ENCODE measurements at regions not wholly inside any gene's neighbourhood (a gene's known extent, or its start where the extent isn't known, plus 50 kb on each side); places are given as distances from the start of the nearest gene placed in this dataset.
"Not testable (repeated sequence)": the region's sequence is repeated elsewhere in the genome, so short reads cannot be mapped to it uniquely, and the experiment has no call there.

DNA sequence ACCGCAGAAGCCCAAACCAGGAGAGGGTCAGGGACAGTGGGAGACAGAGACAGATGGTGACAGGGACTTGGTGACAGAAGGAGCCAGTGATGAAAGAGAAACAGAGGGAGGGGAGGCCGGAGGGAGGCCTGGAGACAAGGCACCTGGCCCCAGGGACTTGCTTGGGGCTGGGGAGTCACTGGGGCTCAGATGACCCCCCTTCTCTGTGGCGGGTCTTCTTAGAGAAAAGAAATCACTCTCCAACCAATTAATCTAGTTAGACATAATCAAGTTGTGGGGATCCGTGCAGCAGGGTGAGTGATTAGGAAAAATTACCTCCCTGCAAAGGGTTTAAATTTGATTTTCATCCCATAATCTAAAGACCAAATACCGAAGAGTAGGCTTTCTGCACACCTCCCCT, 519.8 kb downstream of the PTPRU start:
- Histone ChIP-seq H3K9me3 (ENCODE audit: insufficient read depth, low read depth, low read length) (no peaks in the 10 kb centered on the region), H3K9ac (ENCODE audit: low read depth, low read length, poor library complexity, severe bottlenecking) (no peak overlapping the region), H3K9me2 (replicated peaks; ENCODE audit: low read depth, low read length) (no peaks in the 10 kb centered on the region), H3K4me2 (ENCODE audit: low read depth, low read length, poor library complexity, severe bottlenecking) (no peak overlapping the region), H2AFZ (ENCODE audit: low read length) (no peak overlapping the region), H4K20me1 (ENCODE audit: insufficient read depth, low read length, poor library complexity, severe bottlenecking) (no peaks in the 10 kb centered on the region), H3K4me1 (ENCODE audit: insufficient read depth, low read length, poor library complexity, severe bottlenecking) (no peaks in the 10 kb centered on the region), H3K4me3 (ENCODE audit: low read length, poor library complexity, severe bottlenecking) (no peak overlapping the region), H3K79me2 (ENCODE audit: insufficient read depth, low read length) (no peaks in the 10 kb centered on the region), H3K36me3 (ENCODE audit: insufficient read depth, low read length) (no peaks in the 10 kb centered on the region), H3F3A (ENCODE audit: low read depth) (no peaks in the 10 kb centered on the region), H3K27me3 (ENCODE audit: insufficient read depth, low read length, poor library complexity, severe bottlenecking) (no peaks in the 10 kb centered on the region)
- TF ChIP-seq CTCF (conservative IDR thresholded peaks at IDR 0.05; ENCODE audit: low read length) (no peak), EZH2phosphoT487 (IDR thresholded peaks at IDR 0.05; ENCODE audit: borderline replicate concordance) (no peak)

DNA sequence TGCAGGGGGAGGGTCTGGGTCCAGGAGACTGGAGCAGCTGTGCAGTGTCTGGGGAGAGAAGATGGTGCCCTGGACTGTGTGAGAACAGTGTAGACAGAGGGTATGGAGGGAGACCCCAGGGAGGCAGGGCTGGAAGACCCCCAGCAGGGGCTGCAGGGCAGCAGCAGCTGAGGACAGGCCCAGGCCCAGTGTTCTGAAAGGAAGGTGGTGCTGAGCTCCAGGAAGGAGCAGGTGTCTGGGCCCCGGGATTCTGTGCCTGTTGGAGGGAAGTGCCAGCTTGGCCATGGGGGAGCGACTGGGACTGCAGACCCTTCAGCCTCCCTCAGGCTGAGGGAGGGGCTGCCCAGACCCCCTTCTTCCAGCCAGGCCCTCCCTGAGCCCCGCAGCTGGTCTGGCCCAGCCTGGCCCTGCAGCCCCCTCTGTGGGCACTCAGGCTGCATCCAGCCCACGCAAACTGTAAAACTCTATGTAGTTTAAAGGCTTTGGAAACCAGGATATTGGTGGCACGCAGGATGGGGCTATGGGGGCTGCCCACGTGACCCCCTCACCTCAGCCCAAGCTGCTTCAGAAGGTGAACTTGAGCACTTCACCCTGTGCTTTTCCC, 519.2 kb downstream of the PTPRU start:
- H3K27me3 ChIP-seq (ENCODE audit: insufficient read depth, low read length, poor library complexity, severe bottlenecking); H4K20me1 ChIP-seq (ENCODE audit: insufficient read depth, low read length, poor library complexity, severe bottlenecking); H3K36me3 ChIP-seq (ENCODE audit: insufficient read depth, low read length); H3K4me3 ChIP-seq (ENCODE audit: low read length, poor library complexity, severe bottlenecking); H3K4me1 ChIP-seq (ENCODE audit: insufficient read depth, low read length, poor library complexity, severe bottlenecking); H3K4me2 ChIP-seq (ENCODE audit: low read depth, low read length, poor library complexity, severe bottlenecking); H3K9me2 ChIP-seq (replicated peaks; ENCODE audit: low read depth, low read length); H3K9me3 ChIP-seq (ENCODE audit: insufficient read depth, low read depth, low read length); H3K9ac ChIP-seq (ENCODE audit: low read depth, low read length, poor library complexity, severe bottlenecking); H3K79me2 ChIP-seq (ENCODE audit: insufficient read depth, low read length); H3F3A ChIP-seq (ENCODE audit: low read depth); H2AFZ ChIP-seq (ENCODE audit: low read length): not testable (repeated sequence)

DNA sequence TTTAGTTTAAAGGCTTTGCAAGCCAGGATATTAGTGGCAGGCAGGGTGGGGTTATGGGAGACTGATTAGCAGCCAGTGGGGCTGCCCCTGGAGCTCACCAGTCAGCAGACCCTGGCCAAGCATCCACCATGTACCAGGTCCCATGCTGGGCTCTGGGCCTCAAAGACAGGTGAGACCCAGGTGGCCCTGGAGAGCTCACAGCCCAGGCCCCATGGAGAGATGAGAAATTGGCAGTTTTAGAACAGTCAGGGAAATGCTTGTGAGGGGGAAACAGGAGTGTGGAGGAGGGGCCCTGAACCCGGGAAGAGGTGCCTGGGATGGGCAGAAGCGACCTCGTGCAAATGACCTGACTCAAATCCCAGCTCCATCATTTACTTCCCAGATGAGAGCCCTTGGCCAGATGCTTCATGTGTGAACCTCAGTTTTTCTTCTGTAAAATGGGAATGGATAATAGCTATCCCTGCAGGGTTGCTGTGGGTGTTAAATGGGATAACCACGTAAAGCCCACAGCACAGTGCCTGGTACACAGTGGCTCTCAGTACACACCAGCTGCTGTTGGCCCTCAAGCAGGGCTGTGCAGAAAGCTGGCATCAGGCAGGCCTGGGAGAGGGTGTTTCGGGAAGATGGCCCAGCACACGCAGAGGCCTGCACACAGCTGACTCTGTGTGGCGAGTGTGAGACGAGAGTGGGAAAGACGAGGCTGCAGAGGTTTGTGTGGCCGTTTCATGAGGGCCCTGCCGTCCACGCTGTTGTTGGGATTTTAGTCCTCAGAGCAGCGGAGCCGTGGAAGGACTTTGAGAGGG, 518.5 kb downstream of the PTPRU start:
- no peaks in the 10 kb centered on the region for H3F3A ChIP-seq (ENCODE audit: low read depth)

More for the DNA sequence above, 518.5 kb downstream of the PTPRU start:
- Histone ChIP-seq H3K79me2 (ENCODE audit: insufficient read depth, low read length) (no peaks in the 10 kb centered on the region), H3K9ac (ENCODE audit: low read depth, low read length, poor library complexity, severe bottlenecking) (no peak overlapping the region), H3K4me2 (ENCODE audit: low read depth, low read length, poor library complexity, severe bottlenecking) (no peak overlapping the region), H4K20me1 (ENCODE audit: insufficient read depth, low read length, poor library complexity, severe bottlenecking) (no peaks in the 10 kb centered on the region), H3K9me3 (ENCODE audit: insufficient read depth, low read depth, low read length) (no peaks in the 10 kb centered on the region), H3K4me1 (ENCODE audit: insufficient read depth, low read length, poor library complexity, severe bottlenecking) (no peaks in the 10 kb centered on the region), H3K9me2 (replicated peaks; ENCODE audit: low read depth, low read length) (no peaks in the 10 kb centered on the region), H2AFZ (ENCODE audit: low read length) (no peak overlapping the region), H3K36me3 (ENCODE audit: insufficient read depth, low read length) (no peaks in the 10 kb centered on the region), H3K27me3 (ENCODE audit: insufficient read depth, low read length, poor library complexity, severe bottlenecking) (no peaks in the 10 kb centered on the region), H3K4me3 (ENCODE audit: low read length, poor library complexity, severe bottlenecking) (no peak overlapping the region)
- TF ChIP-seq CTCF (conservative IDR thresholded peaks at IDR 0.05; ENCODE audit: low read length), result no peak
- no peak for TF ChIP-seq EZH2phosphoT487 (IDR thresholded peaks at IDR 0.05; ENCODE audit: borderline replicate concordance)
